ENCODE measurements at regions not wholly inside any gene's neighbourhood (a gene's known extent, or its start where the extent isn't known, plus 50 kb on each side); places are given as distances from the start of the nearest gene placed in this dataset.

GRCh38 chr12:9380650-9381049 lies 172.5 kb upstream of the PZP start:
- TF ChIP-seq CTCF (IDR thresholded peaks at IDR 0.05; ENCODE audit: low read depth, low read length, missing control alignments), result no peak
- no peak overlapping the region for H3K4me3 ChIP-seq (replicated peaks; ENCODE audit: low read depth, low read length)
- no peak for DNase-seq (ENCODE audit: extremely low read depth, low read depth)

DNA sequence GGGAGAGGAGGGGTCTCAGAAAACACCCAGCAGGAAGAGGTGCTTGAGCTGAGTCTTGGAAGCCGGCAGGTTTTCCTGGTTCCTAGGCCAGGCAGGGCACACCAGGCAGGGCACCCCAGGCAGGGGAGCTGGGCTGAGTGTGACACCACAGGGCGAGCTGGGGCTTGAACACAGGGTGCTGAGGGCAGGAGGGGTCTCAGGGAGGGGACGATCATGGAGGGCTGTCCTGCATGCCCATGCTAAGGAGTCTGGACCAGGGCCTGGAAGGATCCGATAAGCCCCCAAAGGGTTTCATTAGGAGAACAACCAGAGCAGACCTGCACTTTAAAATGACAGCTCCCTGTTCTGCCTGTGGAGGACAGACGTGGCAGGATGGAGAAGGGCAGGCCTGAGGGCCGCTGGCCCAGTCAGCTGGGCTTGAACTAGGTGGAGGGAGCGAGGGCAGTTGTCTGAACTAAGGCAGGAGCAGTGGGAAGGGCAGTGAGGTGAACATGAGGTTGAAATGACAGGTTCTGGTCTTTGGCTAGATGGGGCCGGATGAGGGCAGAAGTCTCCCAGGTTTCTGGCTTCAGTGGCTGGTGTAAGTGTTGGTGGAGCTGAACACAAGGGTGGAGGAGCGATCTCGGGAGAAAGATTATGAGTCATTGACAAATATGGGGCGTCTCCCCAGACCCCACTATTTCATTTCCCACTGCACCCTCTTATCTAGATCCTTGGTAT lies 171.0 kb upstream of the PZP start:
- no peak for TF ChIP-seq CTCF (IDR thresholded peaks at IDR 0.05; ENCODE audit: low read depth, low read length, missing control alignments)
- H3K4me3 ChIP-seq (replicated peaks; ENCODE audit: low read depth, low read length), result no peak overlapping the region
- no peak for DNase-seq (ENCODE audit: extremely low read depth, low read depth)

DNA sequence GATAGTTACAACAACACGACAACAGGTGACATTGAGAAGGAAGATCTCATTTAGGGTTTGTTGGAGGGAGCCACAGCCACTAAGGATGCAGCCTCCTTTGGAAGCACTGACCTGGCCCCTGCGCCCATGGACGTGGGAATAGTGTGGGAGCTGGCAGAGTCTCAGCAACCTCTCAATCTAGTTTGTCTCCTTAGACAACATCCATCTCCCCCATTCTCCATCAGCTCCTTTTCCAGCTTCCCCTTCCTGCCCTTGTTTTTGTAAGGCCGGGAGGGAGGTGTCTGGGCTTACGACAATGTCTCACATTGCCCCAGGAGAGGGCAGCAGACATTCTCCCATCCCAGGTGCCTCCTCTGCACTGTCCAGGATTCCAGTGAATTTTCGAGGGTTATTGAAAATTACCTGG lies 170.2 kb upstream of the PZP start:
- TF ChIP-seq CTCF (IDR thresholded peaks at IDR 0.05; ENCODE audit: low read depth, low read length, missing control alignments), result peak; percentile 30
- no peak for DNase-seq (ENCODE audit: extremely low read depth, low read depth)
- no peak overlapping the region for H3K4me3 ChIP-seq (replicated peaks; ENCODE audit: low read depth, low read length)

DNA sequence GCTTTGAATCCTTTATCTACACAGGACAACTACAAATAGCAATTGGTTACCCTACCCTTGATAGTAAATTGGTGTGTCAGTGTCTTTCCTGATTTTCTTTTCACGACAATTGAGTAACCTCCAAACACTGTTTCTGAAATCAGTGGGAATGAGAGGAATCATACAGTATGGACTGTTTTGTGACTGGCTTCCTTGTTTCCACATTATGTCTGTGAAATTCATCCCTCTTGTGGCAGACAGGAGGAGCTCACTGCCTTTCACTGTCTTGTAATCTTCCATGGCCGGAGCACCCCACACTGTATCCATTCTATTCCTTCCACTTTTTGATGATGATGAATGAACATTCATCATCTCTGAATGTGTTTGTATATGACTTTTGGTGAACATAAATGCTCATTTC lies 164.0 kb upstream of the PZP start:
- H3K4me3 ChIP-seq (replicated peaks; ENCODE audit: low read depth, low read length), result no peak overlapping the region
- peak; percentile 16 for TF ChIP-seq CTCF (IDR thresholded peaks at IDR 0.05; ENCODE audit: low read depth, low read length, missing control alignments)
- DNase-seq (ENCODE audit: extremely low read depth, low read depth), result no peak

- H3K4me3 ChIP-seq (replicated peaks; ENCODE audit: low read depth, low read length), result no peak overlapping the region
- no peak for TF ChIP-seq CTCF (IDR thresholded peaks at IDR 0.05; ENCODE audit: low read depth, low read length, missing control alignments)
- DNase-seq (ENCODE audit: extremely low read depth, low read depth), result no peak
These were observed 159.6 kb upstream of the PZP start for GRCh38 chr12:9367828-9368227.

DNA sequence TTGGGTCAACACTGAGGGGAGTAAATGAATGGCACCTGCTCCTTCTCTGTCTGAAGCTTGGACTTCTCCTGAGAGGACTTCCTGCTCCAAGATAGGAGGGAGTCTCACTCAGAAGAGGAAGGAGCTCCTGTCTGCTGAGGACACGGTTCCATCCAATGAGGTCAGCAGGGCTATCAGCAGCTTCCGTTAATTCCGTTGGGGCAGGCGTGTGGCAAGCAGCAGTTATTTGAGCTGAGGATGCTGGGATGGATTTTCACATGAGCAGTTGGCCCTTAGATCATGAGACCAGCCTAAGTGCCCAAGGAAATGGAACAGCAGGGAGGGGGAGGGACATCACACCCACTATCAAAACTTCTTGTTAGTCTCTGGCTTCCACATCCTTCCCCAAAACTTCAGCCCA lies 159.0 kb upstream of the PZP start:
- no peak for TF ChIP-seq CTCF (IDR thresholded peaks at IDR 0.05; ENCODE audit: low read depth, low read length, missing control alignments)
- no peak for DNase-seq (ENCODE audit: extremely low read depth, low read depth)

DNA sequence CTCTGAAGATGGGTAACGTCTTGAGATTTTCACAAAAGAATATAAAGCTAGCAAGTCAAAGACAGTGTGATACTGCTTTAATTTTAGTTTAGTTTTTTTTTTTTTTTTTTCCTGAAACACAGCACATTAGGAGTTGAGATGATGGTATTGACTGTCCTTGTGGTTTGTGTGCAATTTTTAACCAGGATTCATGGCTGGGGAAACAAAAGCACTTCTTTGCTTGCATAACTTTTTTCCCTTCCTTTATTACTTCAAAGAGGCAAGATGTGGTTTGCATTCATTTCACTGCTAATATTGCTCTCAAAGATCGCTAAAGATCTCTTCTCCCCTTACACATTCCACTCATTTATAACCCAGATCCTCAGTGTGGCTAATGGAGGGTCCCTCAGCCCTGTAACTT lies 157.1 kb upstream of the PZP start:
- H3K4me3 ChIP-seq (replicated peaks; ENCODE audit: low read depth, low read length), result no peak overlapping the region
- TF ChIP-seq CTCF (IDR thresholded peaks at IDR 0.05; ENCODE audit: low read depth, low read length, missing control alignments), result no peak
- no peak for DNase-seq (ENCODE audit: extremely low read depth, low read depth)

More for the DNA sequence above, 159.0 kb upstream of the PZP start:
- H3K4me3 ChIP-seq (replicated peaks; ENCODE audit: low read depth, low read length), result no peak overlapping the region
